Central memory CD4-positive, alpha-beta T cell (primary cell): ENCODE measurements at regions not wholly inside any gene's neighbourhood (a gene's known extent, or its start where the extent isn't known, plus 50 kb on each side); places are given as distances from the start of the nearest gene placed in this dataset.

ENCODE experiments used
- DNase-seq: peaks from one replicate; pipeline ENCODE4 v3.0.0; 2022

GRCh38 chr17:62880120-62880519 is 72.0 kb upstream of the MARCHF10 start:
- no peak for DNase-seq

- DNase-seq = no peak
These were observed 68.7 kb upstream of the MARCHF10 start for GRCh38 chr17:62876673-62877405.

GRCh38 chr17:62876063-62876462 is 67.9 kb upstream of the MARCHF10 start:
- DNase-seq = no peak

- no peak for DNase-seq
These were observed 67.2 kb upstream of the MARCHF10 start for GRCh38 chr17:62875296-62875695.

GRCh38 chr17:62871291-62871690 is 63.2 kb upstream of the MARCHF10 start:
- no peak for DNase-seq

- DNase-seq = no peak
These were observed 62.4 kb upstream of the MARCHF10 start for GRCh38 chr17:62870552-62870971.

- no peak for DNase-seq
These were observed 62.0 kb upstream of the MARCHF10 start for GRCh38 chr17:62870030-62870541.

- DNase-seq = no peak
These were observed 60.6 kb upstream of the MARCHF10 start for GRCh38 chr17:62868723-62869122.

- DNase-seq = no peak
These were observed 59.9 kb upstream of the MARCHF10 start for GRCh38 chr17:62868008-62868407.

- no peak for DNase-seq
These were observed 59.2 kb upstream of the MARCHF10 start for GRCh38 chr17:62867303-62867702.

GRCh38 chr17:62866471-62866870 is 58.4 kb upstream of the MARCHF10 start:
- no peak for DNase-seq

GRCh38 chr17:62865586-62865985 is 57.5 kb upstream of the MARCHF10 start:
- DNase-seq = no peak

- DNase-seq = no peak
These were observed 54.1 kb upstream of the MARCHF10 start for GRCh38 chr17:62862251-62862650.

- DNase-seq = no peak
These were observed 53.1 kb upstream of the MARCHF10 start for GRCh38 chr17:62860962-62861873.

- no peak for DNase-seq
These were observed 51.0 kb upstream of the MARCHF10 start for GRCh38 chr17:62859146-62859545.
